ENCODE measurements at regions not wholly inside any gene's neighbourhood (a gene's known extent, or its start where the extent isn't known, plus 50 kb on each side); places are given as distances from the start of the nearest gene placed in this dataset.

- peaks cover 3% of the 10 kb centered on the region for H3K27me3 Mint-ChIP-seq (ENCODE audit: low read depth, poor library complexity)
- no peaks in the 10 kb centered on the region for H3K9me3 Mint-ChIP-seq
- no peak overlapping the region for H3K4me3 Mint-ChIP-seq
- H3K4me1 Mint-ChIP-seq: peaks cover 13% of the 10 kb centered on the region
- H3K36me3 Mint-ChIP-seq (ENCODE audit: low read depth): no peaks in the 10 kb centered on the region
- no peak overlapping the region for H3K27ac Mint-ChIP-seq
- DNase-seq: no peak
- TF ChIP-seq CTCF (IDR thresholded peaks at IDR 0.05): no peak
Measured at GRCh38 chr6:146872426-146872785, 273.6 kb downstream of the ADGB start.

- Mint-ChIP-seq H3K4me3 (no peak overlapping the region), H3K9me3 (no peaks in the 10 kb centered on the region), H3K36me3 (ENCODE audit: low read depth) (no peaks in the 10 kb centered on the region), H3K4me1 (peaks cover 13% of the 10 kb centered on the region), H3K27ac (no peak overlapping the region), H3K27me3 (ENCODE audit: low read depth, poor library complexity) (peaks cover 3% of the 10 kb centered on the region)
- TF ChIP-seq CTCF (IDR thresholded peaks at IDR 0.05): no peak
- no peak for DNase-seq
Measured at GRCh38 chr6:146874278-146875018, 275.7 kb downstream of the ADGB start.

- H3K4me1 Mint-ChIP-seq: peaks cover 17% of the 10 kb centered on the region
Measured at GRCh38 chr6:146875927-146876270, 277.1 kb downstream of the ADGB start.

GRCh38 chr6:146876271-146877151 lies 277.7 kb downstream of the ADGB start:
- Mint-ChIP-seq H3K27ac (peak overlapping the region; percentile 68), H3K4me1 (peaks cover 23% of the 10 kb centered on the region)
- no peak for DNase-seq

More at GRCh38 chr6:146875927-146876270, 277.1 kb downstream of the ADGB start:
- DNase-seq: no peak
- Mint-ChIP-seq H3K27me3 (ENCODE audit: low read depth, poor library complexity) (peaks cover 3% of the 10 kb centered on the region), H3K27ac (peak overlapping the region; percentile 68), H3K4me3 (no peak overlapping the region), H3K36me3 (ENCODE audit: low read depth) (no peaks in the 10 kb centered on the region), H3K9me3 (no peaks in the 10 kb centered on the region)
- TF ChIP-seq CTCF (IDR thresholded peaks at IDR 0.05): no peak

GRCh38 chr6:146878168-146878951 lies 279.6 kb downstream of the ADGB start:
- no peak overlapping the region for H3K27ac Mint-ChIP-seq
- no peaks in the 10 kb centered on the region for H3K27me3 Mint-ChIP-seq (ENCODE audit: low read depth, poor library complexity)

More at GRCh38 chr6:146876271-146877151, 277.7 kb downstream of the ADGB start:
- Mint-ChIP-seq H3K4me3 (no peak overlapping the region), H3K27me3 (ENCODE audit: low read depth, poor library complexity) (peaks cover 1% of the 10 kb centered on the region), H3K36me3 (ENCODE audit: low read depth) (no peaks in the 10 kb centered on the region), H3K9me3 (no peaks in the 10 kb centered on the region)
- TF ChIP-seq CTCF (IDR thresholded peaks at IDR 0.05): no peak

More at GRCh38 chr6:146878168-146878951, 279.6 kb downstream of the ADGB start:
- no peak for DNase-seq
- Mint-ChIP-seq H3K36me3 (ENCODE audit: low read depth) (no peaks in the 10 kb centered on the region), H3K9me3 (no peaks in the 10 kb centered on the region), H3K4me3 (no peak overlapping the region), H3K4me1 (peaks cover 29% of the 10 kb centered on the region)
- no peak for TF ChIP-seq CTCF (IDR thresholded peaks at IDR 0.05)

Measured in nephron progenitor cell (in vitro differentiated cells).